HCT116 (cell line): ENCODE measurements at regions not wholly inside any gene's neighbourhood (a gene's known extent, or its start where the extent isn't known, plus 50 kb on each side); places are given as distances from the start of the nearest gene placed in this dataset.

Source experiments
- ATAC-seq: fragments of 200-7000 bp; cut with Tn5 transposase; 2 replicates; pipeline ENCODE4 v1.9.1; 2020; ENCODE audit warnings: mild to moderate bottlenecking, moderate library complexity
- BruUV-seq: library from RNA; stranded (reverse); fragments of 400-500 nt; replicated peaks from 2 replicates; lab custom pipeline; 2021; lab: Mats Ljungman, UMichigan
- CTCF ChIA-PET: fragments of 300-600 bp; sonication (Branson Sonifier 250); formaldehyde crosslinking; loops from one replicate; lab custom pipeline; 2021; ENCODE audit warnings: antibody characterized with exemption; lab: Charles Lee
- POLR2A ChIA-PET: fragments of 300-600, 350-600 bp; sonication (Branson Sonifier 250); formaldehyde crosslinking; loops from one replicate; lab custom pipeline; 2021; ENCODE audit warnings: antibody characterized with exemption; lab: Charles Lee
- RAD21 ChIA-PET, 2 experiments: fragments of 300-600 bp; sonication (Branson Sonifier 250); formaldehyde crosslinking; loops; one replicate each; lab custom pipeline; 2023; ENCODE audit warnings: low total read pairs in 2 of 2; ENCODE audit not compliant: uncharacterized antibody in 2 of 2, unreplicated experiment in 2 of 2, low non-redundant PET in 1 of 2; lab: Charles Lee
- DNase-seq: peaks from one replicate; pipeline ENCODE4 v3.0.0-alpha.2; 2010; ENCODE audit warnings: low read depth, low spot score
- H2AFZ ChIP-seq: fragments of 200-600 bp; shearing (Covaris generic), sonication (generic); 2 replicates; pipeline ENCODE4 v1.6.1; 2017; ENCODE audit warnings: low read depth, mixed run types, mixed read lengths, antibody characterized with exemption, low read length; ENCODE audit not compliant: poor library complexity, severe bottlenecking
- H3K27ac ChIP-seq: 2 replicates; pipeline ENCODE4 v1.5.1; 2012; ENCODE audit warnings: low read depth, low read length
- H3K27me3 ChIP-seq: fragments of 200-600 bp; sonication (generic); 2 replicates; pipeline ENCODE4 v1.6.1; 2016; ENCODE audit warnings: mixed run types, low read length, mixed read lengths; ENCODE audit not compliant: insufficient read depth
- H3K36me3 ChIP-seq, 2 experiments: fragments of 200-500 bp in 1 of 2; fragments of 200-600 bp in 1 of 2; sonication (Bioruptor generic) in 1 of 2; sonication (generic) in 1 of 2; 2 replicates each; pipeline versions ENCODE4 v1.5.1 to v1.6.1; 2014 to 2016; ENCODE audit warnings: low read length in 2 of 2, inconsistent platforms in 1 of 2, mixed read lengths in 1 of 2, mixed run types in 1 of 2; ENCODE audit not compliant: insufficient read depth in 2 of 2, control insufficient read depth in 1 of 2
- H3K4me1 ChIP-seq, 2 experiments: fragments of 200-600 bp in 1 of 2; sonication (generic) in 1 of 2; 2 replicates each; pipeline versions ENCODE4 v1.5.1 to v1.6.1; 2012 to 2017; ENCODE audit warnings: low read length in 2 of 2, inconsistent platforms in 1 of 2, mild to moderate bottlenecking in 1 of 2, mixed read lengths in 1 of 2, mixed run types in 1 of 2, moderate library complexity in 1 of 2; ENCODE audit not compliant: insufficient read depth in 2 of 2, control insufficient read depth in 1 of 2
- H3K4me2 ChIP-seq: fragments of 200-600 bp; sonication (generic); 2 replicates; pipeline ENCODE4 v1.6.1; 2017; ENCODE audit warnings: mixed run types, low read length, mixed read lengths
- H3K4me3 ChIP-seq, 2 experiments: fragments of 200-600 bp in 1 of 2; sonication (generic) in 1 of 2; replicated peaks in 1 of 2; 2 replicates each; pipeline ENCODE4 v1.5.1; 2011 to 2016; ENCODE audit warnings: low read length in 2 of 2, control low read depth in 1 of 2, low read depth in 1 of 2, mild to moderate bottlenecking in 1 of 2, mixed read lengths in 1 of 2, mixed run types in 1 of 2
- H3K79me2 ChIP-seq: fragments of 200-600 bp; sonication (generic); 2 replicates; pipeline ENCODE4 v1.6.1; 2017; ENCODE audit warnings: mild to moderate bottlenecking, mixed run types, low read length, moderate library complexity, mixed read lengths; ENCODE audit not compliant: insufficient read depth
- H3K9ac ChIP-seq: fragments of 200-600 bp; sonication (generic); 2 replicates; pipeline ENCODE4 v1.6.1; 2016; ENCODE audit warnings: low read length, mixed read lengths
- H3K9me2 ChIP-seq: fragments of 200-600 bp; sonication (generic), shearing (Covaris generic); 2 replicates; pipeline ENCODE4 v1.6.1; 2017; ENCODE audit warnings: mixed run types, mild to moderate bottlenecking, moderate library complexity; ENCODE audit not compliant: insufficient read depth
- H3K9me3 ChIP-seq, 2 experiments: fragments of 200-500 bp in 1 of 2; fragments of 200-600 bp in 1 of 2; sonication (Bioruptor generic) in 1 of 2; sonication (generic) in 1 of 2; 2 replicates each; pipeline ENCODE4 v1.6.1; 2014 to 2017; ENCODE audit warnings: low read length in 2 of 2, mixed read lengths in 2 of 2, inconsistent platforms in 1 of 2, low read depth in 1 of 2, mild to moderate bottlenecking in 1 of 2, mixed run types in 1 of 2, moderate library complexity in 1 of 2; ENCODE audit not compliant: control insufficient read depth in 1 of 2, insufficient read depth in 1 of 2
- H4K20me1 ChIP-seq: fragments of 200-600 bp; sonication (generic), shearing (Covaris generic); 2 replicates; pipeline ENCODE4 v1.6.1; 2017; ENCODE audit warnings: mixed run types, mild to moderate bottlenecking, moderate library complexity; ENCODE audit not compliant: insufficient read depth
- CBX3 ChIP-seq: IDR thresholded peaks from 2 replicates; pipeline ENCODE4 v1.6.1; 2012; ENCODE audit warnings: low read depth
- CEBPB ChIP-seq: IDR thresholded peaks from 2 replicates; pipeline ENCODE4 v1.6.1; 2012; ENCODE audit warnings: low read depth
- EGR1 ChIP-seq: IDR thresholded peaks from 2 replicates; pipeline ENCODE4 v1.6.1; 2012; ENCODE audit warnings: low read depth
- EZH2phosphoT487 ChIP-seq: fragments of 200-600 bp; IDR thresholded peaks from 2 replicates; pipeline ENCODE4 v1.6.1; 2018; ENCODE audit warnings: antibody characterized with exemption, borderline replicate concordance
- FOSL1 ChIP-seq: IDR thresholded peaks from 2 replicates; pipeline ENCODE4 v1.6.1; 2012; ENCODE audit warnings: low read depth
- JUND ChIP-seq: IDR thresholded peaks from 2 replicates; pipeline ENCODE4 v1.6.1; 2012
- POLR2AphosphoS5 ChIP-seq: IDR thresholded peaks from 2 replicates; pipeline ENCODE4 v1.6.1; 2011; ENCODE audit warnings: mild to moderate bottlenecking, low read depth, low read length, moderate library complexity
- SIN3A ChIP-seq: IDR thresholded peaks from 2 replicates; pipeline ENCODE4 v1.6.1; 2012; ENCODE audit warnings: low read depth
- SRF ChIP-seq: IDR thresholded peaks from 2 replicates; pipeline ENCODE4 v1.6.1; 2012; ENCODE audit warnings: low read depth
- TCF7L2 ChIP-seq: IDR thresholded peaks from 2 replicates; pipeline ENCODE4 v1.7.0; 2011; ENCODE audit warnings: borderline replicate concordance, inconsistent platforms; ENCODE audit not compliant: insufficient read depth, insufficient read length; ENCODE audit errors: extremely low read depth
- ZNF274 ChIP-seq: fragments of 200-500 bp; sonication (Bioruptor generic); IDR thresholded peaks from 2 replicates; pipeline ENCODE4 v1.6.1; 2014; ENCODE audit warnings: mild to moderate bottlenecking, low read depth, low read length, inconsistent platforms
- intact Hi-C: fragments of 100-400 bp; cut with micrococcal nuclease; formaldehyde crosslinking; loops from 2 replicates; pipeline ENCODE4 v1.10.0; 2022
- TF ChIP-seq, protein P1 (sequence below): IDR thresholded peaks from 2 replicates; pipeline ENCODE4 v1.6.1; 2012
- TF ChIP-seq, protein P2 (sequence below): IDR thresholded peaks from 2 replicates; pipeline ENCODE4 v1.6.1; 2011; ENCODE audit warnings: mild to moderate bottlenecking, low read length, moderate library complexity; ENCODE audit not compliant: insufficient replicate concordance; ENCODE audit errors: extremely low read depth
- TF ChIP-seq, protein P3 (sequence below): IDR thresholded peaks from 2 replicates; pipeline ENCODE4 v1.6.1; 2012
- TF ChIP-seq, protein P4 (sequence below), 3 experiments: fragments of 200-600 bp in 1 of 3; sonication (generic) in 1 of 3; IDR thresholded peaks in 2 of 3; conservative IDR thresholded peaks in 1 of 3; 2 replicates each; pipeline ENCODE4 v1.5.1; 2012 to 2017; ENCODE audit warnings: low read depth in 2 of 3, low read length in 2 of 3, antibody characterized with exemption in 1 of 3, borderline replicate concordance in 1 of 3, control low read depth in 1 of 3, mild to moderate bottlenecking in 1 of 3, mixed read lengths in 1 of 3, mixed run types in 1 of 3, moderate library complexity in 1 of 3; ENCODE audit not compliant: insufficient read depth in 1 of 3

DNA sequence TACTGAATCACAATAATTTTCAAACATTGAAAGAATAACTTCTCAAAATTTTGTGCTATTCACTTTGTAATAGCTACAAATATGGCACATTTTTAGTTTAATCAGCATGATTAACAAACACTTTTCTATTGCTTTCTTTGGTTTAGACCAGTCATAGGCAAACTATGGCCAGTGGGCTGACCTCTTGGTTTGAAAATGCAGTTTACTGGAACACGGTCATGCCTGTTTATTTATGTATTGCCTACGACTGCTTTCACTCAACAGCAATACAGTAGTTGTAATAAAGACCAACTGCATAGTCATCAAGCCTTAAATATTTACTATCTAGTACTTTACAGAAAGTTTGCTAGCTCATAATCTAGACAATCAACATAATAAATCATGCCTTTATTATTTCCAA, 810.8 kb downstream of the TLE1 start:
- Histone ChIP-seq H3K79me2 (no peaks in the 10 kb centered on the region), H3K9me2 (no peaks in the 10 kb centered on the region), H3K27ac (no peak overlapping the region), H2AFZ (no peak overlapping the region), H3K27me3 (no peaks in the 10 kb centered on the region), H3K4me3 (no peak overlapping the region), H4K20me1 (no peaks in the 10 kb centered on the region), H3K4me2 (no peak overlapping the region), H3K36me3 (no peaks in the 10 kb centered on the region), H3K9ac (no peak overlapping the region), H3K4me1 (no peaks in the 10 kb centered on the region), H3K9me3 (peaks cover 2 to 3% of the 10 kb centered on the region in 2 experiments; a peak in 2 of 4 replicates)
- intact Hi-C loops = no loop called here
- RAD21 ChIA-PET = no interaction called here
- DNase-seq (no peak), ATAC-seq (no peak)
- no peak for TF ChIP-seq SIN3A
- TF ChIP-seq CEBPB = no peak
- TF ChIP-seq, protein P1, sequence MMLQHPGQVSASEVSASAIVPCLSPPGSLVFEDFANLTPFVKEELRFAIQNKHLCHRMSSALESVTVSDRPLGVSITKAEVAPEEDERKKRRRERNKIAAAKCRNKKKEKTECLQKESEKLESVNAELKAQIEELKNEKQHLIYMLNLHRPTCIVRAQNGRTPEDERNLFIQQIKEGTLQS = no peak
- no peak for TF ChIP-seq CBX3
- no peak for TF ChIP-seq ZNF274
- TF ChIP-seq, protein P2, sequence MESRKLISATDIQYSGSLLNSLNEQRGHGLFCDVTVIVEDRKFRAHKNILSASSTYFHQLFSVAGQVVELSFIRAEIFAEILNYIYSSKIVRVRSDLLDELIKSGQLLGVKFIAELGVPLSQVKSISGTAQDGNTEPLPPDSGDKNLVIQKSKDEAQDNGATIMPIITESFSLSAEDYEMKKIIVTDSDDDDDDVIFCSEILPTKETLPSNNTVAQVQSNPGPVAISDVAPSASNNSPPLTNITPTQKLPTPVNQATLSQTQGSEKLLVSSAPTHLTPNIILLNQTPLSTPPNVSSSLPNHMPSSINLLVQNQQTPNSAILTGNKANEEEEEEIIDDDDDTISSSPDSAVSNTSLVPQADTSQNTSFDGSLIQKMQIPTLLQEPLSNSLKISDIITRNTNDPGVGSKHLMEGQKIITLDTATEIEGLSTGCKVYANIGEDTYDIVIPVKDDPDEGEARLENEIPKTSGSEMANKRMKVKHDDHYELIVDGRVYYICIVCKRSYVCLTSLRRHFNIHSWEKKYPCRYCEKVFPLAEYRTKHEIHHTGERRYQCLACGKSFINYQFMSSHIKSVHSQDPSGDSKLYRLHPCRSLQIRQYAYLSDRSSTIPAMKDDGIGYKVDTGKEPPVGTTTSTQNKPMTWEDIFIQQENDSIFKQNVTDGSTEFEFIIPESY = no peak
- POLR2A ChIA-PET = no interaction called here
- BruUV-seq = no TSS peak
- CTCF ChIA-PET = no interaction called here

DNA sequence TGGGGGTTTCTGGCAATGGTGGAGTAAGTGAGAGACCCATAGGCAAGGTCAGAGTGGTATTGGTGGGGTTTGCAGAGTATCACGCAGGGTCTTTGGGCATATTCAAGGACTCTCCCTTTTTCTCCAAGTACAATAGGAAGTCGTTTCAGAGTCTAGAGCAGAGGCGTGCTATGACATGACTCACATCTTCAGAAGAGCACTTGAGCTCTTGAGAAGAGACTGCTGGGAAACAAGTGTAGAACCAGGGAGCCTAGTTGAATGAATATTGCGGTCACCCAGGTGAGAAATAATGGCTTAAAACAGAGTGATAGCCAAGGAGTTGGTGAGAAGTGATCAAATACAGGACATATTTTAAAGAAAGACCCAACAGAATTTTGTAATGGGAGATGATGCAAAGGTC, 813.4 kb downstream of the TLE1 start:
- Histone ChIP-seq H3K9me3 (peaks cover 2 to 3% of the 10 kb centered on the region in 2 experiments; a peak in 2 of 4 replicates), H3K79me2 (no peaks in the 10 kb centered on the region), H3K4me3 (no peak overlapping the region), H3K9ac (no peak overlapping the region), H3K27ac (no peak overlapping the region), H4K20me1 (no peaks in the 10 kb centered on the region), H3K4me2 (no peak overlapping the region), H3K27me3 (no peaks in the 10 kb centered on the region), H2AFZ (no peak overlapping the region), H3K36me3 (no peaks in the 10 kb centered on the region), H3K4me1 (no peaks in the 10 kb centered on the region), H3K9me2 (no peaks in the 10 kb centered on the region)
- POLR2A ChIA-PET = no interaction called here
- ATAC-seq (no peak), DNase-seq (no peak)
- no TSS peak for BruUV-seq
- RAD21 ChIA-PET = no interaction called here
- CTCF ChIA-PET = no interaction called here
- intact Hi-C loops = no loop called here
- TF ChIP-seq EZH2phosphoT487 = no peak
- TF ChIP-seq, protein P3, sequence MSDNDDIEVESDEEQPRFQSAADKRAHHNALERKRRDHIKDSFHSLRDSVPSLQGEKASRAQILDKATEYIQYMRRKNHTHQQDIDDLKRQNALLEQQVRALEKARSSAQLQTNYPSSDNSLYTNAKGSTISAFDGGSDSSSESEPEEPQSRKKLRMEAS = no peak
- no peak for TF ChIP-seq SIN3A
- TF ChIP-seq FOSL1 = no peak
- no peak for TF ChIP-seq ZNF274
- TF ChIP-seq JUND = no peak
- TF ChIP-seq EGR1 = no peak
- TF ChIP-seq, protein P4, sequence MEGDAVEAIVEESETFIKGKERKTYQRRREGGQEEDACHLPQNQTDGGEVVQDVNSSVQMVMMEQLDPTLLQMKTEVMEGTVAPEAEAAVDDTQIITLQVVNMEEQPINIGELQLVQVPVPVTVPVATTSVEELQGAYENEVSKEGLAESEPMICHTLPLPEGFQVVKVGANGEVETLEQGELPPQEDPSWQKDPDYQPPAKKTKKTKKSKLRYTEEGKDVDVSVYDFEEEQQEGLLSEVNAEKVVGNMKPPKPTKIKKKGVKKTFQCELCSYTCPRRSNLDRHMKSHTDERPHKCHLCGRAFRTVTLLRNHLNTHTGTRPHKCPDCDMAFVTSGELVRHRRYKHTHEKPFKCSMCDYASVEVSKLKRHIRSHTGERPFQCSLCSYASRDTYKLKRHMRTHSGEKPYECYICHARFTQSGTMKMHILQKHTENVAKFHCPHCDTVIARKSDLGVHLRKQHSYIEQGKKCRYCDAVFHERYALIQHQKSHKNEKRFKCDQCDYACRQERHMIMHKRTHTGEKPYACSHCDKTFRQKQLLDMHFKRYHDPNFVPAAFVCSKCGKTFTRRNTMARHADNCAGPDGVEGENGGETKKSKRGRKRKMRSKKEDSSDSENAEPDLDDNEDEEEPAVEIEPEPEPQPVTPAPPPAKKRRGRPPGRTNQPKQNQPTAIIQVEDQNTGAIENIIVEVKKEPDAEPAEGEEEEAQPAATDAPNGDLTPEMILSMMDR (IDR thresholded peaks at IDR 0.05 in 2 of 3, conservative IDR thresholded peaks at IDR 0.05 in 1 of 3; ENCODE audit: borderline replicate concordance in 1 of 3, insufficient read depth in 1 of 3, low read depth in 2 of 3, low read length in 2 of 3) = no peak
- TF ChIP-seq TCF7L2 = no peak
- TF ChIP-seq, protein P2 = no peak
- no peak for TF ChIP-seq POLR2AphosphoS5
- no peak for TF ChIP-seq SRF
